ENCODE measurements at regions not wholly inside any gene's neighbourhood (a gene's known extent, or its start where the extent isn't known, plus 50 kb on each side); places are given as distances from the start of the nearest gene placed in this dataset.
A peak's percentile ranks its signal among the peaks of the same experiment; 100 is the strongest.
"Not testable (repeated sequence)": the region's sequence is repeated elsewhere in the genome, so short reads cannot be mapped to it uniquely, and the experiment has no call there.

DNA sequence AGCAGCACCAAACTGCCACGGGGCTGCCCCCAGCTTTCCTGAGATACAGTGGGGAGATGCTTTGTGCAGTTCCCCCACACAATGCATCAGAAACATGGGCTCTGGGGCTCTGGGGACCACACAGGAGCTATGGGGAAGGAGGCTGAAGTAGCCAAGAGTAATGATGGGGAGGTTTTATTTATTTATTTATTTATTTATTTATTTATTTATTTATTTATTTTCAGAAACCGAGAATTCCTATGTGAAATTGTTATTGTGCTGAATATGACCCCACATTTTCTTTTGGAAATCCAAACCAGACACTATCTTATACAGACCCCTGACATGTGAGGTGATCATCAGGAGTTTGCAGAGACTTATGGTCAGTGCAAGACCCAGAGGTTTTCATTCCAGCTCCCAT, 84.4 kb downstream of the MTNR1B start:
- peaks cover 0 to under 1% (median 0%) of the 10 kb centered on the region in 4 donors for H3K4me1 ChIP-seq
- intact Hi-C loops (cut with DNase I): no loop called here
- WGBS: 81% methylated on average over 2 of the region's 2 CpGs
- no peaks in the 10 kb centered on the region for H3K9me3 ChIP-seq
- DNase-seq (ENCODE audit: extremely low spot score): no peak
- no peak overlapping the region for H3K4me3 ChIP-seq
- no peaks in the 10 kb centered on the region for H3K27me3 ChIP-seq
- no peak overlapping the region for H3K27ac ChIP-seq (replicated peaks in 1 of 4)
- TF ChIP-seq POLR2AphosphoS5 (IDR thresholded peaks at IDR 0.05) (no peak), POLR2A (IDR thresholded peaks at IDR 0.05; ENCODE audit: low read depth) (no peak), EP300 (IDR thresholded peaks at IDR 0.05) (no peak)
- TF ChIP-seq, protein P1, sequence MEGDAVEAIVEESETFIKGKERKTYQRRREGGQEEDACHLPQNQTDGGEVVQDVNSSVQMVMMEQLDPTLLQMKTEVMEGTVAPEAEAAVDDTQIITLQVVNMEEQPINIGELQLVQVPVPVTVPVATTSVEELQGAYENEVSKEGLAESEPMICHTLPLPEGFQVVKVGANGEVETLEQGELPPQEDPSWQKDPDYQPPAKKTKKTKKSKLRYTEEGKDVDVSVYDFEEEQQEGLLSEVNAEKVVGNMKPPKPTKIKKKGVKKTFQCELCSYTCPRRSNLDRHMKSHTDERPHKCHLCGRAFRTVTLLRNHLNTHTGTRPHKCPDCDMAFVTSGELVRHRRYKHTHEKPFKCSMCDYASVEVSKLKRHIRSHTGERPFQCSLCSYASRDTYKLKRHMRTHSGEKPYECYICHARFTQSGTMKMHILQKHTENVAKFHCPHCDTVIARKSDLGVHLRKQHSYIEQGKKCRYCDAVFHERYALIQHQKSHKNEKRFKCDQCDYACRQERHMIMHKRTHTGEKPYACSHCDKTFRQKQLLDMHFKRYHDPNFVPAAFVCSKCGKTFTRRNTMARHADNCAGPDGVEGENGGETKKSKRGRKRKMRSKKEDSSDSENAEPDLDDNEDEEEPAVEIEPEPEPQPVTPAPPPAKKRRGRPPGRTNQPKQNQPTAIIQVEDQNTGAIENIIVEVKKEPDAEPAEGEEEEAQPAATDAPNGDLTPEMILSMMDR (IDR thresholded peaks at IDR 0.05): no peak
- H3K36me3 ChIP-seq: no peaks in the 10 kb centered on the region

DNA sequence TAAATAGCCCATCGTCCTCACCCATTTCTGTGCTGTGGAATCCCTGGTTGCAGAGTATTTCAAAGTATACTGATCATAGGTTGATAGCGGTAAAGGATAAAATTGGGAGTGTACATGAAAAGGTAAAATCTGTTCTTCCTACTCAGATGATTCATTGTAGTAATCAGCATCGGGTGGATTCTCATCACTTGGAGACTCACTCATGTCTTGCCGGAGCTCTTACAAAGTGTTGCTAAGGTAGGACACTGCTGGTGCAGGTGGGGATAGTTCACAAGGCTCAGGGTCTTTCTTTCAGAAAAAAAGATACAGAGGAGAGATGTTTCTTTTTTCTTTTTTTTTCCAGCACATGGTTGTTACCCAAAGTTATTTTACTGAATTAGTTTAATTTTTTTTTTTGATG, 84.8 kb downstream of the MTNR1B start:
- WGBS: 90% methylated on average over 4 of the region's 4 CpGs

GRCh38 chr11:93054881-93055280, 85.4 kb downstream of the MTNR1B start:
- intact Hi-C loops (cut with DNase I): no loop called here
- TF ChIP-seq POLR2A (IDR thresholded peaks at IDR 0.05; ENCODE audit: low read depth) (no peak), POLR2AphosphoS5 (IDR thresholded peaks at IDR 0.05) (no peak)
- no peak for DNase-seq (ENCODE audit: extremely low spot score)
- no peaks in the 10 kb centered on the region for H3K27me3 ChIP-seq
- H3K27ac ChIP-seq (replicated peaks in 1 of 4): no peak overlapping the region
- no peak overlapping the region for H3K4me3 ChIP-seq
- peaks cover 0 to 7% (median 0%) of the 10 kb centered on the region in 4 donors for H3K4me1 ChIP-seq
- H3K9me3 ChIP-seq: no peaks in the 10 kb centered on the region
- 46% methylated on average over 2 of the region's 2 CpGs for WGBS
- H3K36me3 ChIP-seq: no peaks in the 10 kb centered on the region

More for the DNA sequence above, 84.8 kb downstream of the MTNR1B start:
- Histone ChIP-seq H3K27ac (replicated peaks in 1 of 4) (no peak overlapping the region), H3K4me1 (peaks cover 0 to 5% (median 0%) of the 10 kb centered on the region in 4 donors), H3K27me3 (no peaks in the 10 kb centered on the region), H3K4me3 (no peak overlapping the region), H3K9me3 (no peaks in the 10 kb centered on the region), H3K36me3 (no peaks in the 10 kb centered on the region)
- DNase-seq (ENCODE audit: extremely low spot score): no peak
- no peak for TF ChIP-seq EP300 (IDR thresholded peaks at IDR 0.05)
- TF ChIP-seq, protein P1 (IDR thresholded peaks at IDR 0.05): no peak
- TF ChIP-seq POLR2A (IDR thresholded peaks at IDR 0.05; ENCODE audit: low read depth): no peak
- TF ChIP-seq POLR2AphosphoS5 (IDR thresholded peaks at IDR 0.05): no peak
- intact Hi-C loops (cut with DNase I): no loop called here

DNA sequence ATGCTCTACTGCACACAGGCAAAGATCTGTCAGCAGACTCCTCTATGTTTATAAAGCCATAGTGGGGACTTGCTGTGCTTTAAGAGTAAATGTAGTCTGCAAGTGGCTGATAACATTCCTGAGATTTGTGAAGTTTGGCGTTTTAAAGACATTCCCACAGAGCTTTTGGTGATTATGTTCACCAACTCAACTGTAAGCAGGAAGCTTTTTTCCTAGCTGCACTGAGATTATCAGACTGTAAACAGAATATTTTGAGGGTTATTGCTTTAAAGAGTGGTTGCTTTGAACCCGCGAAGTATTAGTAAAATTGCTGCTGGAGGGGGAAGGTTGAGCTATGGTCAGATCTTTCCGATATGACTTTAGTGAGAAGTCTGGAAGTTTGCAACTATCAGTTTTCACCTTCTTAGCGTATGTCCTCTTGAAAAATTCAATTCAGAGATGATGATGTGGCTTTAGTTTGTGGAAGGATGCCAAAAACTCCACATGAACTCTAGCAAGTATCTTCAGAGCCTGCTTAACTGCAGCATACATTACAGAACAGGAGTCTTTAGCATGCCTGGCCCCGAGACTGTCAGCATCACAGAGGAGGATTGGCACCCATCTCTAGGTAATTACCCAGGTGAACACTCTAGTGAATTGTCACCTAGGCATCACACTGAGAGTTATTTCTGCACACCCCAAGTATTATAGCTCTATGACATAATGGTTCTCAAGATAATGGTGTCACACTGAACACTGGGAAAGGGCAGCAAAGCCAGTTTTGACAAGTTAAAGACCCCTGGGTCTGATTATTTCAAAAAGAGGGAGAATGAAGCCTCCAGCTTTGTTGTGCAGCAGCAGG, 89.9 kb downstream of the MTNR1B start:
- no peaks in the 10 kb centered on the region for H3K27me3 ChIP-seq
- H3K4me1 ChIP-seq: peaks cover 0 to 7% (median 0%) of the 10 kb centered on the region in 4 donors
- no peak overlapping the region for H3K27ac ChIP-seq (replicated peaks in 1 of 4)
- TF ChIP-seq POLR2A (IDR thresholded peaks at IDR 0.05; ENCODE audit: low read depth): no peak
- TF ChIP-seq POLR2AphosphoS5 (IDR thresholded peaks at IDR 0.05): no peak
- no peak for TF ChIP-seq EP300 (IDR thresholded peaks at IDR 0.05)
- TF ChIP-seq, protein P1 (IDR thresholded peaks at IDR 0.05): no peak
- intact Hi-C loops (cut with DNase I): no loop called here
- no peak for DNase-seq (ENCODE audit: extremely low spot score)
- H3K9me3 ChIP-seq: no peaks in the 10 kb centered on the region
- WGBS: 31% methylated on average over 6 of the region's 6 CpGs
- H3K4me3 ChIP-seq: no peak overlapping the region
- H3K36me3 ChIP-seq: no peaks in the 10 kb centered on the region

GRCh38 chr11:93063086-93063485, 93.6 kb downstream of the MTNR1B start:
- WGBS: 93% methylated on average over 1 of the region's 1 CpG
- TF ChIP-seq POLR2A (IDR thresholded peaks at IDR 0.05; ENCODE audit: low read depth): no peak
- no peak for TF ChIP-seq EP300 (IDR thresholded peaks at IDR 0.05)
- no peak for TF ChIP-seq POLR2AphosphoS5 (IDR thresholded peaks at IDR 0.05)
- TF ChIP-seq, protein P1 (IDR thresholded peaks at IDR 0.05): no peak
- Histone ChIP-seq H3K9me3 (no peaks in the 10 kb centered on the region), H3K27me3 (peaks cover 0 to 5% (median 0%) of the 10 kb centered on the region in 4 donors), H3K36me3 (no peaks in the 10 kb centered on the region), H3K4me3 (no peak overlapping the region), H3K4me1 (peaks cover 0 to 7% (median 0%) of the 10 kb centered on the region in 4 donors), H3K27ac (replicated peaks in 1 of 4) (no peak overlapping the region)
- intact Hi-C loops (cut with DNase I): no loop called here
- DNase-seq (ENCODE audit: extremely low spot score): no peak

- H3K9me3 ChIP-seq; H3K27me3 ChIP-seq; intact Hi-C loops (cut with DNase I); H3K4me1 ChIP-seq; H3K36me3 ChIP-seq; H3K4me3 ChIP-seq; H3K27ac ChIP-seq (replicated peaks in 1 of 4): not testable (repeated sequence)
- 80% methylated on average over 2 of the region's 2 CpGs for WGBS
- DNase-seq (ENCODE audit: extremely low spot score): peak; percentile 42
These were observed 95.7 kb downstream of the MTNR1B start for GRCh38 chr11:93065074-93065674.

Data from esophagus muscularis mucosa (tissue), 4 donors.